Putamen (tissue), 1 donor: ENCODE measurements at regions not wholly inside any gene's neighbourhood (a gene's known extent, or its start where the extent isn't known, plus 50 kb on each side); places are given as distances from the start of the nearest gene placed in this dataset.

Experiments used
- DNase-seq: peaks from one replicate; pipeline ENCODE4 v3.0.0-alpha.2; 2016; ENCODE audit warnings: low spot score

DNA sequence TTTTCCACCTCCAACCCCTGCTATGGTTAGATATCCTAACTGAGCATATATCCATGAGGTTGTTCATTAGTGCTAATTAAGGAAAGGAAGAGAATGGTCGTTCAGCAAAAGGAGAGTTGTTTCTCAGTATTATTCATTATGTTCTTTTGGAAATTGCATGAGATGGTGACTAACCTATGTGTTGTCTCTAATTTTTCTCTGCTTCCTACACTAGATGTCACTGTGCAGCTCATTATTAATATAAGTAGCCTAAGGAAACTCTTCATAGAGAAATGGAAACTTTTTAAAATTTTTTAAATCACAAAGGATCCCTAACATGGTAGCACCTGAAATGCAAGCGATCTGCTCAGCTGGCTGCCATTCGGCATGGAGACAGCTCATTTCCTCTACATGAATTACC, 67.7 kb upstream of the FAM9A start:
- no peak for DNase-seq

DNA sequence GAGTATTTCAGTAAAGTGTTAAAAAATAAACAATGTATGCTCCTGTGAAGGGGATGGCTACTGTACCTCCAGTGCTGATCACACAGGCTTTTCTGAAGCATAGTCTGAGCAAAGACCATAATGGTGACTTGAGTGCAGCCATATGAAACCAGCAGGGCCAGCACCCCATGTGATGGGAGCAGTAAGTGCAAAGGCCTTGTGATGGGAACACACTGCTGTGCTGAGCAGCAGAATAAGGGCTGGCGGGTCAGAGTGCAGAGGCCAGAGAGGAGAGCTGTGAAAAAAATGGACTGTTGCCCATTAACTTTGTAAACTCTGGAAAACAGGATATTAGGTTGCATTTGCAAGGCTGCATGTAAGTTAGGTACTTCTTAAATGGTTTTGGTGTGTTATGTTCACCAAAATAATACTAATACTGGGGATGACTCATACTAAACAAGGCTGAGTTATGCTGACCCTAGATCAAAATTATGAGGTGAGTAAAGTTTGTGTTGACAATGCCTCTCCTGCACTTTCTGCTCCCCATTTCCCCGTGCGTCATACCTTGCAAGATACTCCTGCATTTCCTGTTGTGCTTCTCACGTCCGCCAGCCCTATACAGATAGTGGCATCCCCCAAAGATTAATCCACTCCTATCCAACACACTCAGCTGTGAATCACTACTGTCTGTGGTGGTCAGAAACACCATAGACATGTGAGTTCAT, 67.0 kb upstream of the FAM9A start:
- DNase-seq = no peak

- DNase-seq = no peak
These were observed 66.2 kb upstream of the FAM9A start for GRCh38 chrX:8867406-8867805.

- no peak for DNase-seq
These were observed 63.0 kb upstream of the FAM9A start for GRCh38 chrX:8864161-8864560.

GRCh38 chrX:8861908-8862307, 60.7 kb upstream of the FAM9A start:
- no peak for DNase-seq

GRCh38 chrX:8851231-8851886, 50.2 kb upstream of the FAM9A start:
- no peak for DNase-seq
